Glutamatergic neuron (in vitro differentiated cells): ENCODE measurements at regions not wholly inside any gene's neighbourhood (a gene's known extent, or its start where the extent isn't known, plus 50 kb on each side); places are given as distances from the start of the nearest gene placed in this dataset.

Experiments
- DNase-seq: peaks from one replicate; pipeline ENCODE4 v3.0.0; 2022
- H3K27ac Mint-ChIP-seq: one replicate; pipeline ENCODE4 v1.8.0; 2020; ENCODE audit warnings: mild to moderate bottlenecking, mixed read lengths, inconsistent platforms; ENCODE audit not compliant: unreplicated experiment
- H3K27me3 Mint-ChIP-seq: one replicate; pipeline ENCODE4 v1.8.0; 2020; ENCODE audit warnings: mild to moderate bottlenecking, moderate library complexity, mixed read lengths, inconsistent platforms; ENCODE audit not compliant: unreplicated experiment
- H3K36me3 Mint-ChIP-seq: one replicate; pipeline ENCODE4 v1.8.0; 2020; ENCODE audit warnings: mild to moderate bottlenecking, mixed read lengths, inconsistent platforms; ENCODE audit not compliant: unreplicated experiment
- H3K4me1 Mint-ChIP-seq: one replicate; pipeline ENCODE4 v1.8.0; 2020; ENCODE audit warnings: mild to moderate bottlenecking, low read depth, mixed read lengths, inconsistent platforms; ENCODE audit not compliant: unreplicated experiment
- H3K4me3 Mint-ChIP-seq: one replicate; pipeline ENCODE4 v1.8.0; 2020; ENCODE audit warnings: mild to moderate bottlenecking, mixed read lengths, inconsistent platforms; ENCODE audit not compliant: unreplicated experiment
- H3K9me3 Mint-ChIP-seq: one replicate; pipeline ENCODE4 v1.8.0; 2020; ENCODE audit warnings: mild to moderate bottlenecking, moderate library complexity, mixed read lengths, inconsistent platforms; ENCODE audit not compliant: unreplicated experiment
- TF ChIP-seq, protein P1 (sequence below): fragments of 200-600 bp; sonication (generic); IDR thresholded peaks from one replicate; pipeline ENCODE4 v1.5.0; 2021; ENCODE audit not compliant: partially characterized antibody, unreplicated experiment

GRCh38 chr3:117734496-117734895, 1024.9 kb downstream of the TUSC7 start:
- Mint-ChIP-seq H3K9me3 (no peaks in the 10 kb centered on the region), H3K4me1 (peaks cover 4% of the 10 kb centered on the region), H3K27me3 (no peaks in the 10 kb centered on the region), H3K4me3 (no peak overlapping the region), H3K36me3 (no peaks in the 10 kb centered on the region), H3K27ac (no peak overlapping the region)
- TF ChIP-seq, protein P1, sequence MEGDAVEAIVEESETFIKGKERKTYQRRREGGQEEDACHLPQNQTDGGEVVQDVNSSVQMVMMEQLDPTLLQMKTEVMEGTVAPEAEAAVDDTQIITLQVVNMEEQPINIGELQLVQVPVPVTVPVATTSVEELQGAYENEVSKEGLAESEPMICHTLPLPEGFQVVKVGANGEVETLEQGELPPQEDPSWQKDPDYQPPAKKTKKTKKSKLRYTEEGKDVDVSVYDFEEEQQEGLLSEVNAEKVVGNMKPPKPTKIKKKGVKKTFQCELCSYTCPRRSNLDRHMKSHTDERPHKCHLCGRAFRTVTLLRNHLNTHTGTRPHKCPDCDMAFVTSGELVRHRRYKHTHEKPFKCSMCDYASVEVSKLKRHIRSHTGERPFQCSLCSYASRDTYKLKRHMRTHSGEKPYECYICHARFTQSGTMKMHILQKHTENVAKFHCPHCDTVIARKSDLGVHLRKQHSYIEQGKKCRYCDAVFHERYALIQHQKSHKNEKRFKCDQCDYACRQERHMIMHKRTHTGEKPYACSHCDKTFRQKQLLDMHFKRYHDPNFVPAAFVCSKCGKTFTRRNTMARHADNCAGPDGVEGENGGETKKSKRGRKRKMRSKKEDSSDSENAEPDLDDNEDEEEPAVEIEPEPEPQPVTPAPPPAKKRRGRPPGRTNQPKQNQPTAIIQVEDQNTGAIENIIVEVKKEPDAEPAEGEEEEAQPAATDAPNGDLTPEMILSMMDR, result no peak
- no peak for DNase-seq

GRCh38 chr3:117735481-117736101, 1026.0 kb downstream of the TUSC7 start:
- H3K27me3 Mint-ChIP-seq, result no peaks in the 10 kb centered on the region
- DNase-seq, result no peak
- no peaks in the 10 kb centered on the region for H3K9me3 Mint-ChIP-seq
- H3K36me3 Mint-ChIP-seq, result no peaks in the 10 kb centered on the region
- TF ChIP-seq, protein P1, result no peak
- H3K4me1 Mint-ChIP-seq, result peaks cover 7% of the 10 kb centered on the region
- no peak overlapping the region for H3K4me3 Mint-ChIP-seq
- H3K27ac Mint-ChIP-seq, result no peak overlapping the region

DNA sequence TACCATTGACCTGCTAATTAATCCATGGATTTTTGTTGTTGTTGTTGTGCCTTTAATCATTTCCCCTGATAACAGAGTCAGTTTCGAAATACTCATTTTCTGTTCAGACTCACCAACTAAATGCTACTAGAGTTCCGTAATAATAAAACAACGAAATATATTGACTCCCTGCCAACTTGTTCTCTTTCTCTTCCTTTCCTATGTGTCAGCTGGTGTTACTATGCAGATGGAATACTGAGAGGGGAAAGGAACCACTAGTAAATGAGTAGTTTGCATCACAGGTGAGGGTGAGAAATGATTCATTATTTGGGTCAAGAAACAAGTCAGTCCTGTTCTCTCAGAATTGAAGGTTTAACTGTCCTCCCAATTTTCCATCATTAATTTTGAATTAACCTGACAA, 1027.3 kb downstream of the TUSC7 start:
- H3K27ac Mint-ChIP-seq, result no peak overlapping the region
- H3K27me3 Mint-ChIP-seq, result no peaks in the 10 kb centered on the region
- TF ChIP-seq, protein P1, result no peak
- H3K4me3 Mint-ChIP-seq, result no peak overlapping the region
- peaks cover 6% of the 10 kb centered on the region for H3K4me1 Mint-ChIP-seq
- H3K9me3 Mint-ChIP-seq, result no peaks in the 10 kb centered on the region
- H3K36me3 Mint-ChIP-seq, result no peaks in the 10 kb centered on the region
- DNase-seq, result no peak

GRCh38 chr3:117743993-117744392, 1034.4 kb downstream of the TUSC7 start:
- no peak overlapping the region for H3K4me3 Mint-ChIP-seq
- H3K27me3 Mint-ChIP-seq, result peaks cover 2% of the 10 kb centered on the region
- H3K27ac Mint-ChIP-seq, result no peak overlapping the region
- H3K4me1 Mint-ChIP-seq, result peaks cover 5% of the 10 kb centered on the region
- H3K36me3 Mint-ChIP-seq, result no peaks in the 10 kb centered on the region
- TF ChIP-seq, protein P1, result no peak
- DNase-seq, result no peak
- peaks cover 1% of the 10 kb centered on the region for H3K9me3 Mint-ChIP-seq

- no peak for DNase-seq
- Mint-ChIP-seq H3K27ac (no peak overlapping the region), H3K27me3 (peaks cover 2% of the 10 kb centered on the region), H3K4me1 (peaks cover 8% of the 10 kb centered on the region), H3K4me3 (no peak overlapping the region), H3K9me3 (peaks cover 1% of the 10 kb centered on the region), H3K36me3 (no peaks in the 10 kb centered on the region)
- TF ChIP-seq, protein P1, result no peak
Measured at GRCh38 chr3:117744935-117745334, 1035.4 kb downstream of the TUSC7 start.
